ENCODE measurements at regions not wholly inside any gene's neighbourhood (a gene's known extent, or its start where the extent isn't known, plus 50 kb on each side); places are given as distances from the start of the nearest gene placed in this dataset.
"Not testable (repeated sequence)": the region's sequence is repeated elsewhere in the genome, so short reads cannot be mapped to it uniquely, and the experiment has no call there.

DNA sequence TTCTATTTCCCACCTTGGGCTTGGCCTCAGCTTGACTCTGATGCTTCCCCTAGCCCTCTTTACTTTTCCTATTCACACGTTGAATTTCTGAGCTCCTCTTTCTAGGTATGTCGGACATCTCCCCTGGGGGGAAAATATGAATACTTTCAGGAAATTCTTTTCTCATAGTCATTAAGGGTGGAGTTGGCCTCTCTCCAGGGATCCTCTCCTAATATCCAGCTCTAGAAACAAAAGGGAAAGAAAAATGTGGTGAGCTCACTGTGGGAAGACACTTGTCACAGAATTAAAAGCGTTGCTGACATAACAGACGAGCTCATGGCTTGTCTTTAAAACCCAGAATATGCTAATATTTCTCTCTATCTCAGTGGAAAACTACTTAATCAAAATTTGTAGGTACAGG lies 132.7 kb upstream of the MEX3C start:
- no peak for DNase-seq (ENCODE audit: low read depth in 3 of 3, low spot score in 1 of 3)

DNA sequence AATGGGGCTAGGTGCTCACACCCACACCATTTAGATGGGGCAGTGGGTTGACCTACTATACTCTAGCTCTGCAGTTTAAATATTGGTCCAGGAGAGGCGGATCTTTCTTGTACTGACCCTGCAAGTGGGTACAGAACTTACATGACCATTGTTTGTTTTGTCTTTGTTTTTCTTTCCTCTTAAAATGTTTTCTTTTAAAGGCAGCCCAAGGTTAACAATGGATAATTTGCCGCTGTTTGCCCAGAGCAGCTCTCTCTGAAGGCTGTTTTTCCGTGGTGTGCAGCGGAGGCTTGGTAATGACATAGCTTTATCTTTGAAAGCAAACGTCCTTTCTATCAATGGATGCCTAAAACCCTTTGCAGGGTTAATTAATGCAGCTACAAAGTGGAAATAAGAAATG lies 133.3 kb upstream of the MEX3C start:
- DNase-seq (ENCODE audit: low read depth in 3 of 3, low spot score in 1 of 3) = no peak

DNA sequence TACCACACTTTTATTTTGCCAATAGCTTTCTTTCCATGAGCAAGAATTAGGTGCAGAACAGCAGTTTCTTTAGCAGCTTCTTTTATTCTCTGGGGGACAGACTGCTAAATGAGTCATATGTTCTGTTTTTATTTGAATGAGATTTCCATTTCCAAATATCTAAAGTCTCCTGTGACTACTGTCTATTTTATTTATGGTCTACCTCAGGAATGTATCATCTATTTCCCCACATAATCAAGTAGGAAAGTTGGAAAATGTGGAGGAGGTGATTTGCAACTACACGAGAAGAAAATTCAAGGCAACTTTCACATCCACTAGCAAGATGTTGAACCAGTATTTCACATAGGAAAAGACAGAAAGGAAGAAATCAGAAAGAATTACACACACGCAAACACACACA lies 139.9 kb upstream of the MEX3C start:
- DNase-seq (ENCODE audit: low read depth in 3 of 3, low spot score in 1 of 3) = no peak

DNA sequence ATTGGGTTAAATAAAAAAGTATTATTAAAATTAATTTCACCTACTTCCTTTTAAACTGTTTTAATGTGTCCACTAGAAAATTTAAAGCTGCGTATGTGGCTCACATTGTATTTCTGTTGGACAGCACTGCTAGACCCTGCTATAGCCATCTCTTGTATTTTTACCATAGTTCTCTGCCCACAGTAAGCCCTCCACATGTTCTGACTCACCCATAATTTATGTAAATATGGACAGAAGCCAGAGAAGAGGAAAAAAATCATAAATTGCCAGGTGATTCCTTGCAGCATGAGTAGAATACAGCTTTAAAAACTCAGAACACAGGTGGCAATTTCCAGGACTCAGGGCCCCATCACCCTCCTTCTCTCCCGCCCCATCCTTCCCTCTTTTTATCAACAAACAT lies 142.4 kb upstream of the MEX3C start:
- no peak for DNase-seq (ENCODE audit: low read depth in 3 of 3, low spot score in 1 of 3)

DNA sequence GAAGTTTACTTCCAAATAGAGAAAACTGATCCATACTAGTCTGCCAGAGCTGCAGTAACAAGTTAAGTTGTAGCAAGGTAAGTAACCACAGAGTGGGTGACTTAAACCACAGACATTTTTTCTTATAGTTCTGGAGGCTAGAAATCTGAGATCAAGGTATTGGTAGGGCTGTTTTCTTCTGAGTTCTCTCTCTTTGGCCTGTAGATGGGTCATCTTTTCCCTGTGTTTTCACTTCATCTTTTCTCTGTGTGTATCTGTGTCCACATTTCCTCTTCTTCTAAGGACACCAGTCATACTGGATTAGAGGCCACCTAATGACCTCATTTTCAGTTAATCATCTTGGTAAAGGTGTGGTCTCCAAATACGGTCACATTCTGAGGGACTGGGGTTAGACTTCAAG lies 142.9 kb upstream of the MEX3C start:
- DNase-seq (ENCODE audit: low read depth in 3 of 3, low spot score in 1 of 3) = no peak

DNA sequence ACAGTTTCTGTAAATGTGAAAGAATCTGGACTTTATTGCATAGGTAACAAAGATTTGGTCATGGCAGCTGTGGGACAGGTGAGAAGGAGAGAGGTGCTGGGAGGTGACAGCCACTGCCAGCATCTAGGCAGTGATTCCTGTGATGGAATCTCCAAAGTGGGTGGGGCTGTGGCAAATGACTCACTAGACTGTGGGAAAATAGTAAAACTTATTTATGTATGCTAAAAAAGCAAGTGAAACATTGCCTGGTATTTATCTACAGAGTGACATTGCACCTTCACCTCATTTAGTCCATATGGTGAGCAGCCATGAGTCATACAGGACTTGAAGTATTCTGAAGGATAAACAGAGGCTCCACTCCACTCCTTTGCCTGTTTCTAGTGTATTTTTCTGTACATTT lies 145.3 kb upstream of the MEX3C start:
- no peak for DNase-seq (ENCODE audit: low read depth in 3 of 3, low spot score in 1 of 3)

DNA sequence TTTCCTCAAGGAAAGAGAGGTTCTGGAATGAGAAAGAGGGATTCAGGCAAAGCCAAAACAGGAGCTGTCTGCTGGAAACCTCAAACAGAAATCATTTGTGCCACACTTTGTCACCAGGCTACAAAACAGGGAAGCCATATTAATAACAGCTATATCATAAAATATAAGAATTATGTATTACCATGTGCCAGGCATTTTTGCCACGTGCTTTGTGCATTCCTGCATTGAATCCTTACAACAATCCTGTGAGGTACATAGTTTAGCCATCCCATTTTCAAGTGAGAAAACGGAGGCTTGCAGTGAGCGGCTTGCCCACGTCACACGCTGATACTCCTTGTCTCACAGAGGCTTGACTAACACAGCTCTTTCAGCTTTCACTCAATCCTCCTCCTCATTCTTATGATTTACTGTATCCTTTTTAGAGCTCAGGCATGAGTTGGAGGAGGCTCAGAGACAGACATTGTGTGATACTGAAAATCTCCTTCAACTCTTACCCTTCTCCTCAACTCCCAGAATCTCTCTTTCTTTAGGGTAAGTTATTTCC lies 148.4 kb upstream of the MEX3C start:
- DNase-seq (ENCODE audit: low read depth in 3 of 3, low spot score in 1 of 3) = no peak

DNA sequence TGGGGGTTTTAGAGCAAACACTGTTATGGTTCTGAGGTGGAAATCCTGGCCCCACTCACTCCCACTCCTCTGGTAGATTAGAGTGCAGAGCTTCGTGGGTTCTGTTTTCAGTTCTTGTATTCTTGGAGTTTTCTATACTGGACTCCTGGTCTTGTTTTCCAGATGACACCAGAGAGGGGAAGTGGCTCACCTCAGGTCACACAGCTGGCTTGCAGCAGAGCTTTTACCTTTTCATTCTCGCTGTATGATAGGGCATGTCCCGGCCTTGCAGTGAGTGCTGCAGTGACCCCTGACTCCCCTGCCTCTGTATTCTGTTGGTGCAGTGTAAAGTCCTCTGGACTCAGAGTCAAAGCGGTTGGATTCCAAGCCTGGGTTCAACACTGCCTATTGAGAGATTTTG lies 148.9 kb upstream of the MEX3C start:
- no peak for DNase-seq (ENCODE audit: low read depth in 3 of 3, low spot score in 1 of 3)

DNA sequence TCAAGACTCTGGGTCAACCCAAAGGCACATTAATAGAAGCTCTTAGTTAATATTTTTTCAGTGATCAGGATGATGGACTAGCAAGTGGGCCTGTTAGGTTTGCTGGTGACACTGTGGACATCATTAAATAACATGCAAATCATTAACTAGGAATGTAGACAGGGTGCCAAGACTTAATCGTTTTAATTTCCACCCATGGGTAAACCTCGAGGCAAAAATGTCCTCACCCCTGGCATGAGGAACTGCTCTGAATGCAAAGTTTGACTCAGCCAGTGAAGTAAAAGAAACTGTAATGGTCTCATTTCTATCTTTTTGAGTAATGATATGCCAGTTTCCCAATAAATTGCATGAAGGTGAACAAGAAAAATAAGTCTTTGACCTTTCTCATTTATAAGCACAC lies 152.6 kb upstream of the MEX3C start:
- DNase-seq (ENCODE audit: low read depth in 3 of 3, low spot score in 1 of 3) = no peak

DNA sequence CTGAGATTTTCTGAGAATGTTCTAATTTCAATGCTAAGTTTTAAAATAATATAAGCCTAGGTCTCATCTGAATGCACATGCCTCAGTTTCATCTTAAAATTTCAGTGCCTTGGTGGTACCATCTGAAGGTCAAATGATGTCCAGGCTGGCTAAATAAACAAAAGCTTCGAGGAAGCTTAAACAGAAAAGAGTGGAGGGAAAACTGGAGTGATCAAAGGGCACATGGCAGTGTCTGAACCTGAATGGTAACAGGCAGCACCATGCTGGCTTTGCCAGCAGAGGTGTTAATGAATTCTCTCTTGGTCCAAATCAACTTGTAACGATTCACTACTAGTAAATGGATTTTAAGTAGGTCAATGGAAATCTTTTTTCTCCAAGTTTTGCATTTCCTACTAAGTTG lies 158.4 kb upstream of the MEX3C start:
- no peak for DNase-seq (ENCODE audit: low read depth in 3 of 3, low spot score in 1 of 3)

DNA sequence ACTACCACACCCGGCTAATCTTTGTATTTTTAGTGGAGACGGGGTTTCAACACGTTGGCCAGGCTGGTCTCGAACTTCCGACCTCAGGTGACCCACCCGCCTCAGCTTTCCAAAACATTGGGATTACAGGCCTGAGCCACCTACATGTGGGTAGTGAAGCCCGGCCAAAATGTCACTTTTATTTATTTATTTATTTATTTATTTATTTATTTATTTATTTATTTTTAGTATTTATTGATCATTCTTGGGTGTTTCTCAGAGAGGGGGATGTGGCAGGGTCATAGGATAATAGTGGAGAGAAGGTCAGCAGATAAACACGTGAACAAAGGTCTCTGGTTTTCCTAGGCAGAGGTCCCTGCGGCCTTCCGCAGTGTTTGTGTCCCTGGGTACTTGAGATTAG lies 162.8 kb upstream of the MEX3C start:
- DNase-seq (ENCODE audit: low read depth in 3 of 3, low spot score in 1 of 3) = not testable (repeated sequence)

DNA sequence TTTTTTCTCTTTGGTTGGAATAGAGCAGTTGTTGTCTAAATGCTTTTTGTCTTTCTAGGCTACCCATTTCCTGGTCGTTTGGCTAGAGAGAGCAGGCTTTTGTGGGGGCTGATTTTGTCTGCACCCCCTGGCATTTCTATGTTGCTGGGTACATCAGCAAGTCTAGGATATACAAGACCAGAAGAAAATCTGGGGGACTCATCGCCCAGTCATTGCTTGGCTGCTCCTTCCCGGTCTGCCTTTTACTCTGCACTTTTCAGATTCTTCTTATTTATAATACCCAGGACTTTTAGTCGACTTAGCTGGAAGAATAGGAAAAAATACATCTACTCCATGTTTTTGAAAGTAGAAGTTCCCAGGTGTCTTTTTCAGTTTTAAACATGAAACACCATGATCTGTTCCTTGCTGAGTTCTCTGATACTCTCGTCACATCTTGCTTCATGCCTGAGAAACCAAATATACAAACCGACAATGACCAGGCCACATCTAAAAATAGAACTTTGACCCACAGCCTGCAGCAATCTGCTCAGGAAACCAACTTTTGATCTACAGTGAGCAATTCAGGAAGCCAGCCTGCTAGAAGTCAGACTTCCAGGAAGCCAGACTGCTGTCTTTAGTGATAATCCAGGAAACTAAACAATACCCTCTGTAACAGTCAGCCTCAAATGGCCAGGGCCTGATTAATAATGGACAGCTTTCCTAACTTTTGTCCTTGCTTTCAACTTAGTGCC lies 163.8 kb upstream of the MEX3C start:
- no peak for DNase-seq (ENCODE audit: low read depth in 3 of 3, low spot score in 1 of 3)

DNA sequence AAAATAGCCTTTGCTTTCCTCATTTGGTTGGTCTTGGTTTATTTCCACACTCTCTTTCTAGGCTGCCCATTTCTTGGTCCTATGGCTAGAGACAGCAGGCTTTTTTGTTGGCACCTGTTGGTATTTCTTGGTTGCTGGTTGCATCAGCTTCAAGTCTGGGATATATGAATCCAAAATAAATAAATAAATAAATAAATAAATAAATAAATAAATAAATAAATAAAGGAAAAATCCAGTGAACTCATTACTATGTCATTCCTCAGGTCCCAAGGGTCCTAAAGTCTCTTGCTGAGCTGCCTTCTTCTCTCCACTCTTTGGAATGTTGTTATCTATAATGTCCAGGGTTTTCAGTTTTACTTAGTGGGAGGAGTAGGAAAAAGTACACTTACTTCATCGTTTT lies 165.9 kb upstream of the MEX3C start:
- no peak for DNase-seq (ENCODE audit: low read depth in 3 of 3, low spot score in 1 of 3)

DNA sequence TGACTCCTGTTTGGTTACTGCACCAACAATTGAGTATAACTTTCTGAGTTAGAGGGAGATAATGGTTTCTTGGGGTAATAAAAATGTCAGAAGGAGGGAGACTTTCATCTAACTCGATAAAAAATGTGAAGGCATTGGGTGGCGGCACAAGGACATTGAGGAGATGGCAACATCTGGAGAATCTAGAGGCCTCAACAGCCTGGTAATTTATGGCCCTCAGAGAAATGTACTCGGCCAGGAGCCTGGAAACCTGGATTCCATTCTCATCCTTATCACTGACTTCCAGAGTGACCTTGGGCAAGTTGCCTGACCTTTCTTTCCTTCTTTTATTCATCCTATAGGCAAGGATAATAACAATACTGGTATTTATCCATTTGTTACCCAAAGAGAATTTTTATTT lies 173.5 kb upstream of the MEX3C start:
- DNase-seq (ENCODE audit: low read depth in 3 of 3, low spot score in 1 of 3) = no peak

DNA sequence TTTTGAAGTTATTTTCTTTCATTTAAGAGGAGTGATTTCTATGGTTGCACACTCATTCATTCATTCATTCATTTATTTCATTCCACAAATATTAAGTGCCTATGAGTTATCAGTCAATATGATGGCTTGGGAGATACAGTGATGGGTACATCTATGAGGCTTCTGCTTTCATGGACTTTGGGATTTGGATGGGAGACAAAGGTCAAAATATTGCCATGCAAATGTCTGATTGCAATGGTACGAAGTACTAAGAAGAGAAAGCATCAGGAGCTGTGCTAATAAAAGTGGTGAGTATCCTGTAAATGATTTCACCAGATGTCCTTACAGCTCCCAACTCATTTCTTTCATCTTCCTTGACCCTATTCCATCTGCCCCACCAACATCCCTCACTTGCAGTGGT lies 174.4 kb upstream of the MEX3C start:
- DNase-seq (ENCODE audit: low read depth in 3 of 3, low spot score in 1 of 3) = no peak

DNA sequence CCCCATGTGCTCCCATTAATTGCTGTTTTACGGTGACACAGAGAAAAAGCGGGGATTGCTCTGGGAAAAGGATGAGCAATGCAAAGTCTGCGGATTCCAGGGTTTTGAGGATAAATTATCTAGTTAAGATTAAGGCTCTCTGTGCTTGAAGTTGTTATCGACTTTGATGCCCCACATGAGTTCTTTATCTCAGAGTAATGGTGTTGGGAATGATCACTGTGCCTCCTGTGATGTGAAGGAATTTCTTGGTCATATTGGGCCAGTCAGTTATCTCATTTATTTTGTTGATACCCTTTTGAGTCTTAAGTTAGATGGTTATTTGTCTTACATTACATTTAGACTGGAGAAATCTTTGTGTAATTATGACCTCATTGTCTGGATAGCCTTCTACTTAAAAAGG lies 184.6 kb upstream of the MEX3C start:
- DNase-seq (ENCODE audit: low read depth in 3 of 3, low spot score in 1 of 3) = no peak

DNA sequence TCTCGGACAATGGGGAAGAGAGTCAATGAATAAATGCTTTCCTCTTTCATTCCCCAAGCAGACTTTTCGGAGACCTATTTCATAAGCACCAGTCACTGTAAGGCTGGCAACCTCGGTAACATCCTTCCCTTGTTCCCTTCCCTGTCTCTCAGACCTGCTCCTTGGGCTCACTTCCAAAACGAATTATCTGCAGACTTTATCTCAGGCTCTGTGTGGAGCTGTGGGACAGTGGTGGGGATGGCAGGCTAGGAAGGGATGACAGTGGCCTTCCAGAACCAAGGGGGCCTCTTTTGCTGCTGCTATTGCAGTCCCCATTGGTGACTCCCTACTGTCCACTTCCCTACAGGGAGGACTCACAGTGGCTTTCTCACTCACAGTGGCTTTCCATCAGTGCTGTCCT lies 185.6 kb upstream of the MEX3C start:
- no peak for DNase-seq (ENCODE audit: low read depth in 3 of 3, low spot score in 1 of 3)

DNA sequence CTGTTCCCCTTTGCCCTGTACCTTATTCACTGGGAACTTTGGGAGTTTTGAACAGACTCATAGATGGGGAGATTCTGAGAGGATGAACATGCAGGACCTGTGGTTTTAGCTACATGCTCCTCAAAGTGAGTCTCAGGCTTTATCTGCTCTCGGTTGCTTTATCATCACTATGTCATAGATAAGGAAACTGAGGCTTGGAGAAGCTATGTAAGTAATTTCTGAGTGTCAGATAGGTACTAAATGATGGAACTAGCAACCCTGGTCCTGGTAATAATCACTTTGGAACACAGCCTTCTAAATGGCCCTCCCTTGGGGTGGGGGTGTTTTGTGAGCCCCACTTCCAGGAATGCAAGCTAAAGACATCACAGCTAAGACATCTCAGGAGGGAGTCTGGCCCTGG lies 186.2 kb upstream of the MEX3C start:
- DNase-seq (ENCODE audit: low read depth in 3 of 3, low spot score in 1 of 3) = no peak

DNA sequence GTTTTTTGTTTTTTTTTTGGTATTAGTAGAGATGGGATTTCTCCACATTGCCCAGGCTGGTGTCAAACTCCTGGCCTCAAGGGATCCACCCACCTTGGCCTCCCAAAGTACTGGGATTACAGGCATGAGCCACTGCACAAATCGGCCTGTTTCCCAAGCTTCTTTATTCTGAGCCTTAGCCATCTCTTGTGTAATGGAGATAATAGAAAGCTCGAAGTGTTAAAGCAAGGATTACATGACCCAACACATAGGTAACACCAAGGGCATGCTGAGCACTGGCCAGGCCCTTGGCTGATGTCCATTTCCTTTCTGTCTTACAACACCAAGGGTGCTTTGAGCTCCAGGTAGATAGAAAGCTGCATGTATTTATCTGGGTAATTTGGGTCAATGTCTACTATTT lies 187.8 kb upstream of the MEX3C start:
- DNase-seq (ENCODE audit: low read depth in 3 of 3, low spot score in 1 of 3) = no peak

DNA sequence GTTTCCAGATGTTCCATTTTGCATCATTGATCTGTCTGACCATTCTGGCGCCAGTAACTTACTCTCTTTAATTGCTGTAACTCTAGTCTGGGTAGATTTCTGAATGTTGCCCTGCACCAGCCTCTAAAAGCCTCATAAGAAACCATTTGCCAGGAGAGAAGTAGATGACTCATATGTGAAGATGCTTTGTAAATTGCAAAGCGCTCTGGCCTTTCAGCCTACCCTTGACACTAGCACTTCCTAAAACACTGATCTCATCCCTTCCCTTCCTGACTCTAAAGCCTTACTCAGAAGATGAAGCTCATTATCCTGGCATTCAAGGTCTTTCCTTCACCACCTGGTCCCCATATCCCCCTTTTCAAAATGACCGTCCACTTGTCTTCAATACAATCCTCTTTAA lies 193.2 kb upstream of the MEX3C start:
- DNase-seq (ENCODE audit: low read depth in 3 of 3, low spot score in 1 of 3) = no peak

DNA sequence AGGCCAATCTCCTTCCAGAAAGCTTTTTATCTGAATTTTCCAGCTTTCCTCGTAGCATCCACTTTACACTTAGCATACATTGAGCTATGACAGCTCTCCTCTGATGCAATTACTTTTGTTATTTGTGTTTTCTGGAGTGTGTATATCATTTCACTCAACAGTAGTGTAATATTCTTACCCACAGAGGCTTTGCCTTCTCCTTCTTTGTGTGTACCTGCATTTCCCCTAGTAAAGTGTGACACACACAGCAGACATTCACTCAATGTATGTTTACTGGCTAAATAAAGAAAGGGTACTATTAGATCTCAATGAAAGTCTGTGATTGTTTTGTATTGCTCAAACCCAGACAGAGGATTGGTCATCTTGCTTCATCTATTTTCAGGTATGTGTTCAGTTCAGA lies 193.7 kb upstream of the MEX3C start:
- no peak for DNase-seq (ENCODE audit: low read depth in 3 of 3, low spot score in 1 of 3)

DNA sequence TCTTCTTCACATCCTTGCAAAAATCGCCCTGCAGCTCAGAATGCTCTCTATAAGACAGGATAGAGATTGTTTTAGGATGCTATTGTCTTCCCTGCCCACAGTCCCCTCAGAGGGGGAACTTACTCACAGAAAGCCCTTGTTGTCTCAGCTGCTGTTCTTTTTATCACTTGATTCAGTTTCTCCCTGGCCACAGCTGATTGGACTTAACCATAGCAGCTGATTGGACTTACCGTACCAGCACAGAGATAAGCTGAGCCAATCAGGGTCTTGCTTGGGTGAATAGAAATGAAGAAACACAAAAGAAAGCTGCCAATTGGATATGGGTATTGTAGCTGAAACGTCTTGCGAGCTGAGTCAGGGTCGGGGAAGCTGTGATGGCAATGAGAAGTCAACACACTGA lies 194.2 kb upstream of the MEX3C start:
- DNase-seq (ENCODE audit: low read depth in 3 of 3, low spot score in 1 of 3) = no peak

DNA sequence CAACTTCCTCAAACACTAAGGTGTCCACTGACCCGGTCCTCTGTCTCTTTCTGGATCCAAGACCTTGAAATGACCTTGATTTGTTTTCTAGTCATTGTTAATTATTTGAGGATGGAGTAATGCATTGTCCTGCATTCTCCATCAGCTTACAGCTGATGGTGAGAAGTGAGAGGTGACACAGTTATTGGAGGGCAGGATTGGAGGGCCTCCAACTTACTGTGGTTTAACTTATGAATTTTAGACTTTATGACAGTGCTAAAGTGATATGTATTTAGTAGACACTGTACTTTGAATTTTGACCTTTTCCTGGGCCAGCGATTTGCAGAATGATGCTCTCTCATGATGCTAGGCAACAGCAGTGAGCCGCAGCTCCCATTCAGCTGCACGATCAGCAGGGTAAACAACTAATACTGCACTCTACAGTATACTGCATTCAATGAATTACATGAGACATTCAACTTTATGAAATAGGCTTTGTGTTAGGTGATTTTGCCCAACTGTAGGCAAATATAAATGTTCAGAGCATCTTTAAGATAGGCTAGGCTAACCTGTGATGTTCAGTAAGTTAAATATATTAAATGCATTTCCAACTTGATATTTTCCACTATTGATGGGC lies 200.0 kb upstream of the MEX3C start:
- DNase-seq (ENCODE audit: low read depth in 3 of 3, low spot score in 1 of 3) = no peak
